Activated CD4-positive, alpha-beta T cell treated with anti-CD3 and anti-CD28 coated beads, Interleukin-2, amount 50 U/mL, for 1 hour (primary cell): ENCODE measurements at regions not wholly inside any gene's neighbourhood (a gene's known extent, or its start where the extent isn't known, plus 50 kb on each side); places are given as distances from the start of the nearest gene placed in this dataset.

Source experiments
- DNase-seq: peaks from one replicate; pipeline ENCODE4 v3.0.0-alpha.2; 2020

- no peak for DNase-seq
Observed at GRCh38 chr5:105448271-105448670, 1885.7 kb upstream of the NUDT12 start.

- DNase-seq, result no peak
Observed at GRCh38 chr5:105430516-105430915, 1867.9 kb upstream of the NUDT12 start.

GRCh38 chr5:105428451-105429380 is 1866.1 kb upstream of the NUDT12 start:
- DNase-seq, result no peak

GRCh38 chr5:105414067-105414466 is 1851.5 kb upstream of the NUDT12 start:
- DNase-seq, result no peak

GRCh38 chr5:105413406-105413990 is 1850.9 kb upstream of the NUDT12 start:
- DNase-seq, result no peak

DNA sequence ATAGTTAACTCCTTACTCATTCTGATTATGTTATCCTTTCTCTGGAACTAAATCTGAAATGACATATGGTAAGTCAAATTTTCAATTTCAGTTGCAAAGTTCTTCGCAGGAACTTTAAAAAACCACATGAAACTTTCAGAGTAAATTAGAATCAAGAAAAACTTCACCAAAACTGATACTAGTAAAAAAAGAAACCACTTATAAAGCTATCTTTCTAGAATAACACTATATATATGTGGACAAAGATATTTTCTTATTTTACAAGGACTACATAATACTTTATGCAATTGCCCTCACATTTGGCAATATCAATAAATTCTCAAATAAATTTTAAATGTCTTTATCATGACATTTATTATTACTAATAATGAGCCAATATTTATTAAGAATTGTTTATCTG is 1847.1 kb upstream of the NUDT12 start:
- DNase-seq, result no peak

DNA sequence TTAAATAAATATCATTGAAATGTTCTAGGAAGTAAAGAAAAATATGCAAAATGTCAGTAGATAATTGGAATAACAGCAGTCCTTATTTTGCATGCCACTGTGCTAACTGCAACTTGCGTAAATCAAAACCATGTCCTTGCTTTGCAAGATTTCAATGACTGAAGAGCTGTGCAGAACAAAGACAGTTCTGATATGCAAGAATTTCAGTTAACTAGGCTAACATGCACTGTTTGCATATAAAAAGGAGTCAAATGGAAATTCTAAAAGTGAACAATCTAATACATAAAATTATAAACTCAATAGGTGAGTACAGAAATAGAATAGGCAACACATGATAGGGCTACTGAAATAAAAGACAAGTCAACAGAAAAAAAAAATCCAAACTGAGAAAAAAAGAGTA is 1844.6 kb upstream of the NUDT12 start:
- DNase-seq, result no peak

GRCh38 chr5:105397749-105398148 is 1835.2 kb upstream of the NUDT12 start:
- DNase-seq, result no peak

- no peak for DNase-seq
Observed at GRCh38 chr5:105392710-105393149, 1830.1 kb upstream of the NUDT12 start.

DNA sequence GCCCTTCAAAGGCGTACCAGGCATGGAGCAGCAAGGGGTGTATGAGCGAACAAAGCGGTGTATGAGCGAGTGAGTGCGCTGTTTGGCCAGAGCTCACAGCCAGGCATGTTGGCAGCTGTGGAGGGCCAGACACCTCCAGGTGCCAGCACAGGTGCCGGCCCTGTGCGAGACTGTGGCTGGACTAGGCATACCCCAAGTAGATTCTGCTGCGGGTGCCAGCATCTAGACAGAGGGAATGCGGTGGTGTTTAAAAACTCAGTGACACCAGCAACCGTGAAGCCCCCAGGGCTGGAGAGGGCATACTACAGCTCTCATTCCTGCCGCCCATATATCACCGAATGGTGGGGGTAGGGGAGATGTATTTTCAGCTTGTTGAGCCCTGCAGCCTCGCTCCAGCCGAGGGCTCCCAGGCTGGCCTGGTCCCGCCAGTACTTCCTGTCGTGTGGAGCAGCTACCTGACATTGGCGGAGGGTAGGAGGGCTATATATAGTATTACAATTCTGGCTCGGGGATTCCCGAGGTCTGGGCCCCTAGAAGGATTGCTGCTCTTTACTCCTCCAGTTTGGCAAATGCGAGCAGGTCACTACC is 1829.6 kb upstream of the NUDT12 start:
- no peak for DNase-seq

GRCh38 chr5:105380126-105380525 is 1817.5 kb upstream of the NUDT12 start:
- no peak for DNase-seq

DNA sequence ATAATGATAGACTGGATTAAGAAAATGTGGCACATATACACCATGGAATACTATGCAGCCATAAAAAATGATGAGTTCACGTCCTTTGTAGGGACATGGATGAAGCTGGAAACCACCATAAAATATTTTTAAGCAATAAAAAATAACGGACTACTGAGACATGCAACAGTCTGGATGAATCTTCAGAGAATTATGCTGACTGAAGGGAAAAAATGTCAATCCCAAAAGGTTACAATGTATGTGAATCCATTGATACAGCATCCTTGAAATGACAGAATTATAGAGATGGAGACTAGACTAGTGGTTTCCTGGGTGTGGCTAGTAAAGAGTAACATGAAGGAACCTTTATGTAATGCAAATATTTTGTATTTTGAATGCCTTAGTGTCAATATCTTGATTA is 1808.6 kb upstream of the NUDT12 start:
- no peak for DNase-seq

DNA sequence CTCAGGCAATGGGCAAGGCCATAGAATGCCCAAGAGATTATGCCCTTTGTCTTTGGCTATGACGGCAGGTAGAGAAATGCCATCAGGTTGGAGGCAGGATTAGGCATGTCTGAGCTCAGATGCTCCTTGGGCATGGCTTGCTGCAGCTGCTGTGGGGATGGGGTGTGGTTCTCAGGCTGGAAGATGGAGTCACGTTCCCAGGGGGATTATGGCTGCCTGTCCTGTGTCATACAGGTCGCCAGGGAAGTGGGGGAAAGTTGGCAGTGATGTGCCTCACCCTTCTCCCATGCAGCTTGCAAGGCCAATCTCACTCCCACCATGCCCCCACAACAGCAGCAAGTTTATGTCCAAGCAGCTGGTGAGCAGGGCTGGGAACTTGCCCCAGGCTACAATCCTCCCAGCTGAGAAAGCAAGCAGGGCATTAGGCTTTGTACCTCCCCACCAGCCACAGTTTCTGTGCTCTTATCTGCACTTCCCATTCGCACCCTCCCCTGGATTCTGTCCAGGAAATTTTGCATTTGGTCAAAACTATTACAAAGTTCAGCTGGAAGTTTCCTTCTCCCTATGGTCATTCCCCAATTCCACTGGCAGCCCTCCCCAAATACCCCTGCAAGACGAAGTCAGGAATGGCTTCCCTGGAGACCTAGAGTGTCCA is 1788.0 kb upstream of the NUDT12 start:
- no peak for DNase-seq

DNA sequence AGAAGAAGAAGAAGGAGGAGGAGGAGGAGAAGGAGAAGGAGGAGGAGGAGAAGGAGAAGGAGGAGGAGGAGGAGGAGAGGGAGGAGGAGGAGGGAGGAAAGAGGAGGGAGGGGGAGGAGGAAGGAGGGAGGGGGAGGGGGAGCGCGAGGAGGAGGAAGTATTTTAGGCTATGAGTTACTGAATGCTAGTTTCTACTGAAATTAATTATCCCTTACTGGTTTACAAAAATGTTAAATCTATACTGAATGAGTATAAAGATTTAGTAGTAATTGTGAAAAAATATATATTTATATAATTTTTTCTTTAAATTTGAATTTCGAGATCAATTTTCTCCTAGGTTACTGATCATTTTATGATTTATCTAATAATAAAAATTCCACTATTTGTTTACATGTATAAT is 1769.0 kb upstream of the NUDT12 start:
- no peak for DNase-seq

GRCh38 chr5:105330185-105330584 is 1767.6 kb upstream of the NUDT12 start:
- DNase-seq, result no peak

- no peak for DNase-seq
Observed at GRCh38 chr5:105304859-105305258, 1742.3 kb upstream of the NUDT12 start.

DNA sequence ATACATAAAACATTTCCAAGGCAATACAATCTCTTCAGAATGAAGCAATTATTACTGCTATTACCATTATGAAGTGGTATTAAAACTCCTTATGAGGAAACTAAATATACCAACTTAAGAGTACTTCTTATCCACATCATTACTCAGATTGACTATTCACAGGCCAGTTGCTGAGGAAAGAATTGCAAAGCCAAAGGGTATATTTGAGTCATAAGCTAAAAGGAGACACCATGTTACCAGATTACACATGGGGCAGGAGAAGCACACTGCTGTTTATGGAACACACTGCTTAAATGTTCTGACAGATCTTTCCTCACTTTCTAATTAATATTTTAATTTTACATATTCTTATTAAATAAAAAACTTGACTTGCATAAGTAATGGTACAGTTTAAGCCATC is 1726.4 kb upstream of the NUDT12 start:
- DNase-seq, result no peak

DNA sequence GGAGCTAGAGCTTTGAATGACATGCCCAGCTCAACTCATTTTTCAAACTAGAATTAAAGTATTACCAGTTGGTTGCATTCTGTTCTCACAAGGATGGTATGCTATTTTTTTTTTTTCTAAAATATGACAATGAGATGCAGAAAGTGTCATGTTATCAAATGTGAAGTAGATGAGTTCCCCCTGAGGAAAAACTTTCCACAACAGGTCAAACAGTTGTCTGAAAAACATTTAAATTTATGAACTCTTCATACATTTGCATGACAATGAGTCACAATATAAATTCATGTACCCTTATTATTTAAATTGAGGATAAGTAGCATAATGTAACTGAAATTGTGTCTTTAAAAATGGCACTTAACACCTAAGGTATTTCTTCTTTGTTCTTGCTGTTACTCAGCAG is 1720.5 kb upstream of the NUDT12 start:
- DNase-seq, result no peak

GRCh38 chr5:105274079-105274478 is 1711.5 kb upstream of the NUDT12 start:
- DNase-seq, result no peak

GRCh38 chr5:105263515-105263914 is 1700.9 kb upstream of the NUDT12 start:
- no peak for DNase-seq

- DNase-seq, result no peak
Observed at GRCh38 chr5:105259581-105260217, 1697.1 kb upstream of the NUDT12 start.

GRCh38 chr5:105238561-105238960 is 1676.0 kb upstream of the NUDT12 start:
- DNase-seq, result no peak
